OCI-M1 (cell line): ENCODE measurements at regions not wholly inside any gene's neighbourhood (a gene's known extent, or its start where the extent isn't known, plus 50 kb on each side); places are given as distances from the start of the nearest gene placed in this dataset.
A peak's percentile ranks its signal among the peaks of the same experiment; 100 is the strongest.

ENCODE experiments used
- DNase-seq: peaks from one replicate; lab custom pipeline; 2025; lab: John Stamatoyannopoulos, UW

DNA sequence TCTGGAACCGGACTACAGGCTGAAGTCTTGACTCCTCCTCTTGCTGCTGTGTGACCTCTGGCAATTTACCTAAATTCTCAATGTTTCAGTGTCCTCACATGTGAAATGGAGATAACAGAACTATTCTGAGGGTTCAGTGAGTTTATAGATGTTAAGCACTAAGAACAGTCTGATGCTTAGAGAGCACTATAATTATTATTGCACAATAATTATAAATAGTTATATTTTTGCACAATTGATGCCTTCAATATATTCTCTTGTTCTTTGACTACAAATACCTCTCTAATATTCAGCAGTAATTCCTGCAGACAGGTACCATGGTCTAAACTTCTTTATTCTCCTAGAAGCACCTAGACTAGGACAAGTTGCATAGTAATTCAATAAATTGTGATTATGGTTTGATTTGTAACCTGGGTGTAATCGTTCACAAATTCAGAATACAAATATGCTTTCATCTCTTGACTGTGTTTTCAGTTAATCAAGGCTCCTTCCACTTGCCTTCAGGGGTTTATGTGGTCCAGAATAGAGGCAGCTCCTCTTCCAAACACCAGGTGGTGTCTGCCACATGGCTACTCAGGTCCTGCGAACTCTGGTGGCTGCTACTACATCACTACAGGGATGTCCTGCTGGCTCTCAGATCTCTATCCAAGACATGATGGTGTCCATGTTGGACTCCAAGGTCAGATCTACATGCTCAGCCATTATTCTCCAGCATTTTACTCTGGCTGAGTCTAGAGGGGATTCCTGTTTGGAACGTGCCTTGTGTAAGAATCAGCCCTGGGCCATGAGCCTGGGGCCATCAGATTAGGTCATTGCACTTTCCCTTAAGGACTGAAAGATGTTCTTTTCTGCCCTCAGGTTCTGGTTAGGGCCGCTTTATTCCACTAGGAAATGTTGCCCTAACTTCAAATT is 103.4 kb downstream of the QRFPR start:
- peak; percentile 20 for DNase-seq

DNA sequence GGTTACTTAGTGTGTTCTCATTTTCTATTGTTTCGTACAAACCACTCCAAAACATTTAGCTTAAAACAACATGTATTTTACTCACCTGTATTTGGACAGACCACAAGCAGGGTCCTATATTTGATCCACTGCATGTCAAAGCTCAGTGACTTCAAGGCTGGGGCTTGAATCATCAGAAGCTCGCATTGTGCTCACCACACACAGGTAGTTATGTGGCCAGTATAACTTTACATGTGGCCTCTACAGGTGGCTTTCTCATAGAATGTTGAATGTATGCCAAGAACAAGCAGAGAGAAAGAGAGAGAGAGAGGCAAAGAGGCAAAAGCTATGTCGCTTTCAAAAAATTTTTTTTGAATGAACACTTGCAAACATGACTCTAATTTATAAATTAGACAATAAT is 107.6 kb downstream of the QRFPR start:
- DNase-seq: no peak

DNA sequence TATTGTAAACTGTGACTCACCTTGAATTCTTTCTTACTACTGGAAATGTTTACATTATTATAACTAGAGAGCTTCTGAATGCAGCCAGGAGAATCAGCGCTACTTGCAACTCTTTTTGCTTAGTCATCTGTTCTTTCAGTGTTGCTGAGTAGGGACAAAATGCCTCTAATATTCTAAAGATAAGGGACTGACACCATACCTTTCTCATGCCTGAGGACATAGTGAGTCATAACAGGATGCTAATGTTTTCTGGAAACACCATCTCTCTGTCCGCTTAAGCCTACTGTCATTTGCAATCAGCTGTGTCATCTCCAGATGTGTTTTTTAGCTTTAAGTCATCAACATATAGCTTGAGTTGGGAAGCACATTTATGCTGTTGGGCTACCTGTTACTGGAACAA is 108.3 kb downstream of the QRFPR start:
- no peak for DNase-seq

DNA sequence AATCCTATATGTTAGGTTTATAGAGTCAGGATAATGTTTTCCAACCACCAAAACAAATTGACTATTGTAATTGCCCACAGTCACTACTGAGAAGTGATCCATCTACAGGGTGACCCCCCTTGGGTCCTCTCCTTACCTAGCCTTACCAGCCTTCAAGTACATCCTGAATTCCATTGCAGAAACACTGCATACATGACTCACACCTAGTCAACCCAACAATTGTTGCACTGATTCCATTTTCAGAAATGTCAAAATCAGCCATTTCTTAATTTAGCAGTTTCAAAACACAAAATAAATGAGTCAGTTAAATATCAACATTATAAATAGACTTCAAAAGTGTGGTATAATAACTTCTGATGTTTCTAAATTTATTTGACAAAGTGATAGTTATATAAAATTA is 106.3 kb upstream of the TNIP3 start:
- DNase-seq: no peak

DNA sequence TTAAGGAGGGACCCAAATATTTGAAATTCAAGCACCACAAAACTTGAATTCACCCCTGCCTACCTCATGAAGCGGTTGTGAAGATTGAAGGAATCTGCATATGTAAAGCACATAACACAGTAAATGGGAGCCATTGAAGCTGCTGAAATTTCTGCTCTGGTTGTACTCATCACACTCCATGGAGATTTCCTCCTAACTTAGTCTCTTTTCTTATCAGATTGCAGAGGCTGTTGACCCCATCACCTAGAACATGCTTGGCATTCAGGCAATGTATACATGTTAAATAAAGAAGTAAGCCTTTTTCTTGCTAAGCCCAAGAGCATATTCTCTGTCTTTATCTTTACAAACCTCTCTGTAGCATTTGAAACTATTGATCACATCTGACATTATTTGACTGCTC is 104.9 kb upstream of the TNIP3 start:
- no peak for DNase-seq

DNA sequence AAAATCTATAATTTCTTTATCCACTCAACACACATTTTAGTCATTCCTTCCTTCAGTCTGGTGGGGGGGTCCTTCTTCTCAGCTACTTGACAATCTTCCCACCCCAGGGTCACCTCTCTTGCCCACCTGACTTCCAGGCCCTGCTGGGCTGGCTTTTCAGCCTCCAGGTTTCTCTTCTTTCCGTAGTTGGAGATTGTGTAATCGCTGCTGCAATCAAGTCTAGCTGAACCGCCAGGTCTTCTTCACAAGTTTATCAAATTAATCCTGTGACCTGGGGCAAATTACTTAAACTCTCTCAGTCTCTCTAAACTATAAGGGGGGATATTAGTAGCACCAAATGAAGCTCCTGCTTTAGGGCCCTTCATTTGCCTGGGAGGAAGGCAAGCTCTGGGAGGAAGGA is 102.9 kb upstream of the TNIP3 start:
- no peak for DNase-seq

DNA sequence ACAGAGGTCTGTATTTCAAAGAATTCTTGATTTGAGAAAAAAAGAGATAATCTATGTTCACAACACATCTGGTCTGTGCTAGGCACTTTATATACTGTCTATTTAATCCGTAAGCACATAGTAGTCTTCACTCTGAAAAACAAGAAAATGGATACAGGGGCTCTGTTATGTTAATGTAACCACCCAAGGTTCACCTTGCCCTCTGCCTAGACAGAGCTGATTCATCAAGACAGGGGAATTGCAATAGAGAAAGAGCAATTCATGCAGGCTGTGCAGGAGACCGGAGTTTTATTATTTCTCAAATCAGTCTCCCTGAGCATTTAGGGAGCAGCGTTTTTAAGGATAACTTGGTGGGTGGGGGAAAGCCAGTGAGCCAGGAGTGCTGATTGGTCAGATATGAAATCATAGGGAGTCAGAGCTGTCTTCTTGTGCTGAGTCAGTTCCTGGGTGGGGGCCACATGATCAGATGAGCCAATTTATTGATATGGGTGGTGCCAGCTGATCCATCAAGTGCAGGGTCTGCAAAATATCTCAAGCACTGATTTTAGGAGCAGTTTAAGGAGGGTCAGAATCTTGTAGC is 92.9 kb upstream of the TNIP3 start:
- DNase-seq: no peak

DNA sequence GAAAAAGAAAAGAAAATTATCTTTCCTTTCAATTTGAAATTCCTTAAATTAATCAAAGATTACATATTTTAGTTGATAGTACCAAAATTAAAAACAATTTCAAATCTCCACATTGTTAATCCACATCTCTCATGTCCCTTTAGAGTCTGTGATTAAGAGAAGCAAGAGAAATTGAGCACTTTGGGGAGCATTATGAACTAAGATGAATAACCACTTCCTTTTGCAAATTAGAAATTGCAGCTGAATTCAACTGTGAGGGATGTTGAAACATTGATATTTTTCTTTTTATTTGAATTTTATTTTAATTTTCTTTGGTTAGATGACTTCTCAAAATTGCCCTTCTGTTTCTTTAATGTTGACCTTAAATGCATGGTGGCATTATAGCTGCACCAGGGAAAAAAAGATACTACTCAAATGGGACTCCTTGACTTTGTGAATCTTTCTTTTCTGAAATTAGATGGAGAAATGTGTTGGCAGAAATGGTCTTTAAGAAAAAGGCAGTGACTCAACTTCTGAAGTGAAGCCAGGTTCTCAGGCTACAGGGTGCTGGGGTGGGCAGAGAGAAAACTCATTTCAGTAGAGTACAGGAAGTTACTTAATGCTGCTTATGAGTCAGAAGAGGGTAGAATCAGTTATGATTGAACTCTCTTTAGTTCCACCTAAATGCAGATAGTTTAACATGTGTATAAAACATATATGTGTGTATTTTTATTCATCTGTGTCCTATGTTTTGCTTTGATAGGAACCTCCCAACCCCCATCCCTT is 92.0 kb upstream of the TNIP3 start:
- DNase-seq: no peak

DNA sequence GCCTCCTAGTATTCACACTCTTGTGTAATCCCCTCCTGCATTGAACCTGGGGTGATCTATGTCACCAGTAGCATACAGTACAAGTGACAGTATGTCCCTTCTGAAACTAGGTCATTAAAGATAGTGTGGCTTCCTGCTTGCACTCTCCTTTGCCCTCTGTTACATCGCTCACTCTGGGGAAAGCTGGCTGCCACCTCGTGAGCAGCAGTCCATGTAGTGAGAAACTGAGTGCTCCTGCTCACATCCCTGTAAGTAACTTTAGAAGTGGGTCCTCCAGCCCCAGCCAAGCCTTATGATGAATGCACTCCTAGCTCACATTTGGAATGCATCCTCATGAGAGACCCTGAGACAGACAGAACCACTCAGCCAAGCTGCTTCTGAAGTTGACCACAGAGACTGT is 89.8 kb upstream of the TNIP3 start:
- no peak for DNase-seq

DNA sequence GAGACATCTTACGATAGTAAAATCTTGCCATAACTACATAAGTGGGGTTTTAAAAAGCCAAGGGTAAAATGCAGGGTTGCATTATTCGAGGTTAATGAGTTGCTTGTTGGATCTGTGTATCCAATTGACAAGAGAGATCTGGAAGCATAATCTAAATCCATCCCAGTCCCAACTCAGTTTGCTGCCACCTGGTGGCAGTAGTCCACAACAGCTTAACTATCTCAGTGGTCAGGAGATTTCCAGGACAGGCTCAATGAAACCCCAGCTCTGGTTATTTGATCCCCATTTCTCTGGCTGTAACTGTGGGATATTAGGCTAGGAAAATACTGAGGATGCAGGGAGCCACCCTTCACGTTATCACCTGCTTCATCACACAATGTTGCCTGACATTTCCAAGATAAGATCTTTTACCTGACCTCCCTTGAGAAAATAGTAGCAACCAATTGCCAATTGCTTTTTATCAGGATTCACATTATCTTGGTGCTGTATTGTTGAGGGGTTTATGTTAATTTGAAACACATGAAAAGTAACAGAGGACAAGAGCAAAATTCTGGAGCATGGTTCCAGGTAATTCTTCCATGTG is 88.2 kb upstream of the TNIP3 start:
- DNase-seq: peak; percentile 71

DNA sequence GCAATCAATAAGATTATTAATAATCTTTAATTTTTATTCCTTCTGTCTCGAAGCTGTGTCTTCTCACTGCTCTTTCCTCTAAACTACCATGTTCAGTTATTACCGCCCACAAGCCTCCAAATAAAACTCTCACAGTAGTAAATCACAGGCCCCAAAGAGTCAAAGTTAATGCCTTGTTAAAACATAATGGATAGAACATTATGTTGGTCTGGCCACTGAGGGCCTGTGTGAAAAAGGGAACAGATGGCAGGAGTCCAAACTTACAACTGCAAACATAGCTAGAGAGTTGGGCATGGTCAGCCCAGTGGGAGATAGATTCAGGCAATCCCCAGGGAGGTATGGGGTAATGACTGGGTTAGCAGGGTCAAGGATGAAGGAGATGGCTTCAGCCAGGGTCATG is 84.6 kb upstream of the TNIP3 start:
- no peak for DNase-seq

DNA sequence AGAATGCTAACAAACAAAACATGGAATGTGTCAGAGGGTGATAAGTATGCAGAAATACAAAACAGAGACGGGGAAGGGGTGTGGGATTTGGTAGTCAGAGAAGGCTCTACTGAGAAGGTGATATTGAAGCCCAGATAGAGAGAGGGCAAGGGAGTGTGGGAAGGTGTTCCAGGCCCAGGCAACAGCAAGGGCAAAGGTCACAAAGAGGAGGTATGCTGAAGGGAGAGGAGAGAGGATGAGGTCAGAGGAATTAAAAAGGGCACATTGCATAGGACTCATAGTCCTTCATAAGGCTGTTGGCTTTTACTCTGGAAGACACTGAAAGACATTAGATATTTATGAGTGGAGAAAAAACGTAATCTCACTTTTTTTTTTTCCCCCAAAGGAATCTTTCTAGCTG is 82.6 kb upstream of the TNIP3 start:
- DNase-seq: no peak

DNA sequence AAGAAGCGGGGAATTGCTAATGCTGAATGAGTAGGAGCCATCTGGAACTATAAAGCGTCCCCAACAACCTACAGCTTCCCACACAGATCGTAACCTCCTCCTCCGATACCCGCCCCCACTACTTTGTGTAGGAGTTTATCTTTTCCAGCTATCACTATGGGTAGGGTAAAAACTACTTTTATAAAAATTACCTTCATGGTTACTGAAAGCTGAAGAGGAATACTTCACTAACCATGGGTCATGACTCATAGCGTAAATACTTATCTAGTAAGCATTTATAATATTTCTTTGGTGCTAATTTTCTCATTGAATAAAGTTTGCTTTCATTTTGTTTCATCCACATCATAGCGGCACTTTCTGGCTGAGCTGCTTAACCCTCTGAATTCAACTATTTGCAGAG is 79.4 kb upstream of the TNIP3 start:
- no peak for DNase-seq

DNA sequence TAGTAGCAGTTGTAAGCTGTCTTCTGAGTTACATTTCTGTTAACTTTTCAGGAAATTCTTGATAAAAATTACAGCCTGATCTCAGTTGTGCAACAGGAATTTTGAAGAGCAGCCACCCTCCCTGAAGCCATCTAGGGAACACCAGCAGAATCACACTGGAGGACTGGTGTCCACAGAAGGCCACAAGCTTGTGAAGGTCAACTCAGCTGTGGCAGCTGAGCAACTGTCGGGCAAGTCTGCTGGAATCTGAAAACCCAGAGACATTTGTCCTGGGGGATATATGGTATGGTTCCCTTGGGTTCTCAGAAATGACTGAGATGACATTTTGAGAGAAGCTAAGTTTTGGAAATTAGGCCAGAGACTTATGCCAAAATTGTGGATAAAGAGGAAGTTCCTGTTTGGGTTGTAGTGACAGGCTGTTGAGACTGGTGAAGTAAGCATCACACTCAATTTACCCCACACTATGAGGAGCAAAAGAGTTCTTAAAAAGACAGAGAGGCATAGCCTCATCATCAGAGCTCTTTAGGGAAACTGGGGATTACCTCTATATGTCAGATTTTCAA is 78.1 kb upstream of the TNIP3 start:
- DNase-seq: no peak

DNA sequence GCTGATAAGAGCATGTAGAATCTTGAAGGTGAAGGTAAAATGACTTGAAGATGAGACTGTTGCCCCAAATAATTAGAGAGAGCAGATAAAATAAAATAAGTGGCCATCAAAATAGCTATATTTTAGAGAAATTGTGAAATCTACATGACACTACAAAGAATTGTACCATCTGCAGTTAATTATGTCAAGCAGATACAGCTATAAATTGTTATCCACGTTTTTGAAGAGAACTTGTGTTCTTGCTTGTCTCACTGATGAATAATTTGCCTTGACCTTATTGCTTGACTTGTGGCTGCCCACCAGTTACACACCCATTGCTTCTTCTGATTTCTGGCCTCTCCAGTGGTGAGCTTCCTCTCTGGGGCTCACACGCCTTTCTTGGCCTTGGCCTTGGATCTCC is 75.8 kb upstream of the TNIP3 start:
- no peak for DNase-seq

DNA sequence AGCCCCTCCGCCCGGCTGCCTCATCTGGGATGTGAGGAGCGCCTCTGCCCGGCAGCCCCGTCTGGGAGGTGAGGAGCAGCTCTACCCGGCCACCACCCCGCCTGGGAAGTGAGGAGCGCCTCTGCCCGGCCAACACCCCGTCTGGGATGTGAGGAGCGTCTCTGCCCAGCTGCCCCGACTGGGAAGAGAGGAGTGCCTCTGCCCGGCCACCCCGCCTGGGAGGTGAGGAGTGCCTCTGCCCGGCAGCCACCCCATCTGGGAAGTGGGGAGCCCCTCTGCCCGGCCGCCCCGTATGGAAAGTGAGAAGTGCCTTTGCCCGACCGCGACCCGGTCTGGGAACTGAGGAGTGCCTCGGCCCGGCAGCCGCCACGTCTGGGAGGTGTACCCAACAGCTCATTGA is 74.3 kb upstream of the TNIP3 start:
- no peak for DNase-seq

DNA sequence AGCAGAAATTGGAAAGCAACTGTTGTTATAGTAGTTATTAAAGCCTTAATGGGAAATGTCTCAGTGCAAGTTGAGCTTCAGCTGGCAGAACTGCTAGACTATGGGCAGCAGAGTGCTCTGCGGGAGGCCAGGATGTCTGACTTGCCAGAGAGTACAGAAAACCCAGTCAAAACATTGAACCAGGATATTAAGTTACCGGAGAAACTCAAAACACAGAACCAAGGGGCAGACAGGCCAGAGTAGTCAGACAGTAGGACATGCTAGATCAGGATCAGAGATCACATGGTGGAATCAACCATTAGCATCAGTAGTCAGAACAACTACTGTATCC is 72.9 kb upstream of the TNIP3 start:
- DNase-seq: no peak

DNA sequence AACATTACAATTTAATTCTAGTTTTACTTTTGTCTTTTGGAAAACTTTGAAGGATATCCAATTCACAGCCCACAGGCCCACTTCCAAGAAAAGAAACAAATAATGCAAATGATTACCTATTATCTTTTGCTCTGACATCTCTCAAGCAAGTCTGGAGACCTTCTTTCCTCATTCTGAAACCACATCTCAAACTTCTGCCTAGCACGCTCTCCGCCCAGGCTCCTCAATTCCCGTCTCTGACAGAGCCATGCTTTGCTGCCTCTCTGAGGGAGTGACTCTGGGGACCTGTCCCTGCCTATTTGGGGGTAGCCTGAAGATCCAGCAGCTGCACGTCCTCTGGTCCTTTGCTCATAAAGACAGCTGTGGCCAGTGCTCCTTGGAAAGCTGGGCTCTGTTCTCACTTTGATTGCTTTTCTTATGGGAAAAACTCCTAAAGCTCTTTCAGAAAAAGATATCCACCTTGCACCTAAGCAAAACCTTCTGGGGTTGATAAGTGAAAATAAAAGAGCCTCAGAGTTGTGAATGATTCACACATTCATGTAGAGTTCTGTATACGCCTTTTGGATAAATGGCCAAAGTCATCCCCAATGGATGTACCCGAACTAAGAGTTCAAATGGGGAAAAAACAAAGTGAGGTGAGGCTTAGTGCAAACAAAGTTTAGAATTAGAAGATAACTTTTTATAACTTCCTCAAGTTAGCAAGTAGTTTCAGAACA is 72.4 kb upstream of the TNIP3 start:
- DNase-seq: no peak

DNA sequence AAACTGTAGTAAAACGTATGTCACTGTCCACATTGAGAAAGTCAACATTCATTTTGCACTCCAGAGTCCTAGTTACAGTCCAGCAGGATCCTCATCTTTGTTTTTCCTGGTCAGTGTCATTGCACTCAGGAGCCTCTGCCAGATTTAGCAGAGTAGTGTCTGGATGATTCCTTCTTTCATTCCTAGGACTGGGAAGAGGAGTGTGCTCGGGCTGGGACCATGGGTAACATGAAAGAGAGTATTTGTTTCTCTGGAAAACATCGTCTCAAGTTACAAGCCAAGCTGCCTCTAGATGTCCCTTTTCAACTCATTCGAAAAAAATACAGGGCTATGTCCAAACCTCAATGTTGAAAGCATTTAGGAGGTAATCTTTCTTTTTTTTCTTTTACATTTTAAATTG is 69.9 kb upstream of the TNIP3 start:
- DNase-seq: no peak

DNA sequence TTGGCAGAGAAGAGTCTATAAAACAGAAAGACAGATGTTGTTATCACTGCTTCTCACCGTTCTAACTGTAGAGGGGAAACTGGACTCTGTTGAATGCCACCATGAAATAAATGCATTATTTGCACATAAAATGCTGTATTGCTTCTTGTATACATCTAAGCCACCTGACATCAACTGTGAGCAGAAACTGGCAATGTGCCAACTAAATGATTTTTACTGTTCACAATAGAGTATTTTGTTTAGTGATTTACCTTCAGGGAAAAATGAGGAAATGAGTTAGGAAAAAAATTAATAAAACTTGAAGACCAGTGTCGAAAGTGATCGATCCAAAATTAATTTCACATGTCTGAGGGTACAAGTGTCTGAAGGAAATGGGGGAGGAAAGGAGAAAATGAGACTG is 65.9 kb upstream of the TNIP3 start:
- DNase-seq: no peak

DNA sequence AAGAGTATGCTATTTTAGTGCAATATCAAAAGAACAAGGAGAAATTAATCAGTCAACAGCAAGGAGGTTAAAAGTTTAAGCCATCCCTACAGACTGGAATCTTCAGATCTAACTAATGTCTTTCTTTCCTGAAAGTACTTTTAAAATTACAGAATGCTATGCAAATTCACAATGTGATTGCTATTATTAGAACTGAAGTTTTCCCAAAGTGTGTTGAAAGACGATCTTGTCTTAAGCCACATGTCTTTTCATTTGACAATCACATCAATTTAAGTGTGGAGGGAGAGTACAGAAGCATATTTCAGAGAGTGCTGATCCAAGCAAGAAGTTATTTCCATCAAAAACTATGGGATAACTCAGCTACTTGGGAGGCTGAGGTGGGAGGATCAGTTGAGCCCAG is 64.7 kb upstream of the TNIP3 start:
- DNase-seq: no peak

DNA sequence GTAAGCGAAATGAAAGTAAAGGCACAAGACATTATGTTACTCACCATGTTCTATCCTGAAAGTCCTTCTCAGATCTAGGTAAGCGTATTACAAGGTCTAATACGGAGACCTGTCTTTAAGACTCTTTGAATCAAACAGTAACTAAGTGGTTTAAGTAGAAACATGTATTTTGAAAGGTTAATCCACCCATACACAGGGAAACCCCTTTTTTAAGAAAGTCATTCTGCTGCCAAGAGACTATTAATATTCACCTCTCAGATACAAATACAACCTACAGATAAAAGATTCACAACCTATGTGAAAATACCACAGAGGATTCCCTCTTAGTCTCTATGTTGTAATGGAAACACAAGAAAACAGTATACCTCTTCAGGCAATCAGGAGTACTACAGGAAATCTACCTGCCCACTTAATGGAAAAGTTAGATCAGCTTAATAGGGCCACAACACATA is 63.2 kb upstream of the TNIP3 start:
- no peak for DNase-seq
